Islet precursor cell (in vitro differentiated cells): ENCODE measurements at regions not wholly inside any gene's neighbourhood (a gene's known extent, or its start where the extent isn't known, plus 50 kb on each side); places are given as distances from the start of the nearest gene placed in this dataset.

Experiments
- DNase-seq: peaks from one replicate; pipeline ENCODE4 v3.0.0-alpha.2; 2018

- no peak for DNase-seq
Observed at GRCh38 chr1:30819244-30819571, 61.6 kb upstream of the LAPTM5 start.

- no peak for DNase-seq
Observed at GRCh38 chr1:30818568-30819243, 61.1 kb upstream of the LAPTM5 start.

GRCh38 chr1:30817548-30817947, 60.0 kb upstream of the LAPTM5 start:
- DNase-seq, result no peak

- DNase-seq, result no peak
Observed at GRCh38 chr1:30817077-30817438, 59.5 kb upstream of the LAPTM5 start.

GRCh38 chr1:30816211-30817076, 58.9 kb upstream of the LAPTM5 start:
- peak; percentile 94 for DNase-seq

GRCh38 chr1:30815556-30815955, 58.0 kb upstream of the LAPTM5 start:
- DNase-seq, result no peak

- DNase-seq, result no peak
Observed at GRCh38 chr1:30814292-30814691, 56.7 kb upstream of the LAPTM5 start.

- DNase-seq, result no peak
Observed at GRCh38 chr1:30812076-30812475, 54.5 kb upstream of the LAPTM5 start.

GRCh38 chr1:30811187-30811586, 53.6 kb upstream of the LAPTM5 start:
- DNase-seq, result no peak

GRCh38 chr1:30810416-30811080, 53.0 kb upstream of the LAPTM5 start:
- no peak for DNase-seq

- peak; percentile 89 for DNase-seq
Observed at GRCh38 chr1:30809514-30810263, 52.1 kb upstream of the LAPTM5 start.

GRCh38 chr1:30808067-30808662, 50.6 kb upstream of the LAPTM5 start:
- no peak for DNase-seq

- no peak for DNase-seq
Observed at GRCh38 chr1:30807318-30808066, 49.9 kb upstream of the LAPTM5 start.
